ENCODE measurements at regions not wholly inside any gene's neighbourhood (a gene's known extent, or its start where the extent isn't known, plus 50 kb on each side); places are given as distances from the start of the nearest gene placed in this dataset.

DNA sequence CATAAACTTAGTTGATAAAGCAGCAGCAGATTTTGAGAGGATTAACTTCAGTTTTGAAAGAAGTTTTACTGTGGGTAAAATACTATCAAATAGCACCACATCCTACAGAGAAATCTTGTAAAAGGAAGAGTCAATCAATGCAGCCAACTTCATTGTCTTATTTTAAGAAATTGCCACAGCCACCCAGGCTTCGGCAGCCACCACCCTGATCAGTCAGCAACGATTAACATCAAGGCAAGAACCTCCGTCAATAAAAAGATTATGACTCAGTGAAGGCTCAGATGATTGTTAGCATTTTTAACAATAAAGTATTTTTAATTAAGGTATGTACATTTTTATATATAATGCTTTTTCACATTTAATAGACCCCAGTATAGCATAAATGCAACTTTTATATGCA is 122.3 kb upstream of the NR4A3 start:
- TF ChIP-seq, protein P1, sequence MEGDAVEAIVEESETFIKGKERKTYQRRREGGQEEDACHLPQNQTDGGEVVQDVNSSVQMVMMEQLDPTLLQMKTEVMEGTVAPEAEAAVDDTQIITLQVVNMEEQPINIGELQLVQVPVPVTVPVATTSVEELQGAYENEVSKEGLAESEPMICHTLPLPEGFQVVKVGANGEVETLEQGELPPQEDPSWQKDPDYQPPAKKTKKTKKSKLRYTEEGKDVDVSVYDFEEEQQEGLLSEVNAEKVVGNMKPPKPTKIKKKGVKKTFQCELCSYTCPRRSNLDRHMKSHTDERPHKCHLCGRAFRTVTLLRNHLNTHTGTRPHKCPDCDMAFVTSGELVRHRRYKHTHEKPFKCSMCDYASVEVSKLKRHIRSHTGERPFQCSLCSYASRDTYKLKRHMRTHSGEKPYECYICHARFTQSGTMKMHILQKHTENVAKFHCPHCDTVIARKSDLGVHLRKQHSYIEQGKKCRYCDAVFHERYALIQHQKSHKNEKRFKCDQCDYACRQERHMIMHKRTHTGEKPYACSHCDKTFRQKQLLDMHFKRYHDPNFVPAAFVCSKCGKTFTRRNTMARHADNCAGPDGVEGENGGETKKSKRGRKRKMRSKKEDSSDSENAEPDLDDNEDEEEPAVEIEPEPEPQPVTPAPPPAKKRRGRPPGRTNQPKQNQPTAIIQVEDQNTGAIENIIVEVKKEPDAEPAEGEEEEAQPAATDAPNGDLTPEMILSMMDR (IDR thresholded peaks at IDR 0.05): no peak
- TF ChIP-seq EP300 (IDR thresholded peaks at IDR 0.05): no peak
